HL-60 (cell line): ENCODE measurements at regions not wholly inside any gene's neighbourhood (a gene's known extent, or its start where the extent isn't known, plus 50 kb on each side); places are given as distances from the start of the nearest gene placed in this dataset.

Experiments used
- DNase-seq, 2 experiments: peaks; one replicate each; pipeline ENCODE4 v3.0.0-alpha.2; 2010 to 2020; ENCODE audit warnings: low read depth in 1 of 2, low spot score in 1 of 2
- H3K27ac ChIP-seq: fragments of 250-450 bp; sonication (Bioruptor Pico); replicated peaks from 2 replicates; pipeline ENCODE4 v1.5.1; 2020; ENCODE audit warnings: mild to moderate bottlenecking, moderate library complexity
- H3K27me3 ChIP-seq: fragments of 250-450 bp; sonication (Bioruptor Pico); 2 replicates; pipeline ENCODE4 v1.5.1; 2021; ENCODE audit warnings: mild to moderate bottlenecking, moderate library complexity; ENCODE audit not compliant: insufficient read depth, poor library complexity, severe bottlenecking
- H3K4me3 ChIP-seq: replicated peaks from 2 replicates; pipeline ENCODE4 v1.5.1; 2011; ENCODE audit warnings: mild to moderate bottlenecking, control low read depth, low read length; ENCODE audit not compliant: insufficient read depth
- CTCF ChIP-seq: IDR thresholded peaks from one replicate; pipeline ENCODE4 v1.5.1; 2011; ENCODE audit warnings: low read length, control low read depth, inconsistent platforms; ENCODE audit not compliant: insufficient read depth
- GABPA ChIP-seq: IDR thresholded peaks from 2 replicates; pipeline ENCODE4 v1.6.1; 2012; ENCODE audit warnings: low read depth
- POLR2AphosphoS5 ChIP-seq: IDR thresholded peaks from 2 replicates; pipeline ENCODE4 v1.6.1; 2012; ENCODE audit warnings: low read depth
- REST ChIP-seq: IDR thresholded peaks from 2 replicates; pipeline ENCODE4 v1.6.1; 2012; ENCODE audit warnings: low read depth; ENCODE audit not compliant: insufficient replicate concordance
- SPI1 ChIP-seq: IDR thresholded peaks from 2 replicates; pipeline ENCODE4 v1.6.1; 2012; ENCODE audit warnings: low read depth, mild to moderate bottlenecking, borderline replicate concordance

GRCh38 chr9:3756071-3756470 is 230.3 kb upstream of the RFX3 start:
- Histone ChIP-seq H3K4me3 (no peak overlapping the region), H3K27ac (no peak overlapping the region), H3K27me3 (no peaks in the 10 kb centered on the region)
- TF ChIP-seq REST (no peak), POLR2AphosphoS5 (no peak), GABPA (no peak), SPI1 (no peak), CTCF (no peak)
- no peak for DNase-seq

GRCh38 chr9:3751125-3751758 is 225.4 kb upstream of the RFX3 start:
- TF ChIP-seq REST: no peak
- no peak for TF ChIP-seq CTCF
- TF ChIP-seq SPI1: no peak
- TF ChIP-seq GABPA: no peak
- no peak for TF ChIP-seq POLR2AphosphoS5
- peak in 1 of 2 experiments; percentile 12 for DNase-seq

GRCh38 chr9:3750321-3750720 is 224.5 kb upstream of the RFX3 start:
- no peak overlapping the region for H3K27ac ChIP-seq
- DNase-seq: no peak
- TF ChIP-seq SPI1 (no peak), GABPA (no peak), POLR2AphosphoS5 (no peak), CTCF (no peak), REST (no peak)
- H3K27me3 ChIP-seq: no peaks in the 10 kb centered on the region
- H3K4me3 ChIP-seq: no peak overlapping the region

More at GRCh38 chr9:3751125-3751758, 225.4 kb upstream of the RFX3 start:
- Histone ChIP-seq H3K27ac (no peak overlapping the region; the same call in 1 of the 2 replicates), H3K27me3 (no peaks in the 10 kb centered on the region), H3K4me3 (no peak overlapping the region)
